Neural progenitor cell (in vitro differentiated cells): ENCODE measurements at regions not wholly inside any gene's neighbourhood (a gene's known extent, or its start where the extent isn't known, plus 50 kb on each side); places are given as distances from the start of the nearest gene placed in this dataset.

Source experiments
- DNase-seq: peaks from one replicate; pipeline ENCODE4 v3.0.0-alpha.2; 2016; ENCODE audit warnings: low spot score
- H2AFZ ChIP-seq: fragments of 200-600 bp; sonication (generic); replicated peaks from 2 replicates; pipeline ENCODE4 v1.6.1; 2016; ENCODE audit warnings: antibody characterized with exemption
- H3F3A ChIP-seq: fragments of 200-600 bp; sonication (generic); 2 replicates; pipeline ENCODE4 v1.6.1; 2016; ENCODE audit warnings: antibody characterized with exemption, low read depth
- H3K27ac ChIP-seq: fragments of 200-600 bp; sonication (generic); 2 replicates; pipeline ENCODE4 v1.5.1; 2016; ENCODE audit warnings: mild to moderate bottlenecking
- H3K27me3 ChIP-seq: fragments of 200-600 bp; sonication (generic); 2 replicates; pipeline ENCODE4 v1.6.1; 2016; ENCODE audit warnings: mild to moderate bottlenecking, moderate library complexity
- H3K36me3 ChIP-seq: fragments of 200-600 bp; sonication (generic); 2 replicates; pipeline ENCODE4 v1.5.1; 2016
- H3K4me1 ChIP-seq: fragments of 200-600 bp; sonication (generic); 2 replicates; pipeline ENCODE4 v1.6.1; 2016; ENCODE audit warnings: mixed run types
- H3K4me2 ChIP-seq: fragments of 200-600 bp; sonication (generic); 2 replicates; pipeline ENCODE4 v1.6.1; 2016
- H3K4me3 ChIP-seq: fragments of 200-600 bp; sonication (generic); 2 replicates; pipeline ENCODE4 v1.5.1; 2016
- H3K79me2 ChIP-seq: fragments of 200-600 bp; sonication (generic); 2 replicates; pipeline ENCODE4 v1.6.1; 2016; ENCODE audit warnings: low read depth
- H3K9ac ChIP-seq: fragments of 200-600 bp; sonication (generic); 2 replicates; pipeline ENCODE4 v1.6.1; 2016
- H3K9me3 ChIP-seq: fragments of 200-600 bp; sonication (generic); 2 replicates; pipeline ENCODE4 v1.5.1; 2016; ENCODE audit warnings: low read depth
- H4K20me1 ChIP-seq: fragments of 200-600 bp; sonication (generic); 2 replicates; pipeline ENCODE4 v1.6.1; 2016; ENCODE audit warnings: low read depth
- H3K27ac Mint-ChIP-seq: 3 replicates; pipeline ENCODE4 v1.8.0; 2021; ENCODE audit warnings: mixed read lengths
- H3K27me3 Mint-ChIP-seq: 2 replicates; pipeline ENCODE4 v1.8.0; 2022; ENCODE audit warnings: low read depth, mild to moderate bottlenecking, inconsistent platforms, moderate library complexity, mixed read lengths; ENCODE audit not compliant: insufficient read depth
- H3K36me3 Mint-ChIP-seq: 3 replicates; pipeline ENCODE4 v1.8.0; 2021; ENCODE audit warnings: mixed read lengths
- H3K4me1 Mint-ChIP-seq: 3 replicates; pipeline ENCODE4 v1.8.0; 2021; ENCODE audit warnings: mixed read lengths
- H3K4me3 Mint-ChIP-seq: 3 replicates; pipeline ENCODE4 v1.8.0; 2021; ENCODE audit warnings: mild to moderate bottlenecking, moderate library complexity, mixed read lengths
- H3K9me3 Mint-ChIP-seq: 3 replicates; pipeline ENCODE4 v1.8.0; 2020; ENCODE audit warnings: mixed read lengths
- CTCF ChIP-seq: fragments of 200-600 bp; sonication (generic); IDR thresholded peaks from 2 replicates; pipeline ENCODE4 v1.5.1; 2017; ENCODE audit warnings: antibody characterized with exemption, mild to moderate bottlenecking
- EZH2 ChIP-seq: fragments of 200-600 bp; sonication (generic); IDR thresholded peaks from 2 replicates; pipeline ENCODE4 v1.6.1; 2017; ENCODE audit warnings: antibody characterized with exemption, mild to moderate bottlenecking, moderate library complexity
- EZH2phosphoT487 ChIP-seq: fragments of 200-600 bp; sonication (generic); IDR thresholded peaks from 2 replicates; pipeline ENCODE4 v1.6.1; 2017; ENCODE audit warnings: antibody characterized with exemption

DNA sequence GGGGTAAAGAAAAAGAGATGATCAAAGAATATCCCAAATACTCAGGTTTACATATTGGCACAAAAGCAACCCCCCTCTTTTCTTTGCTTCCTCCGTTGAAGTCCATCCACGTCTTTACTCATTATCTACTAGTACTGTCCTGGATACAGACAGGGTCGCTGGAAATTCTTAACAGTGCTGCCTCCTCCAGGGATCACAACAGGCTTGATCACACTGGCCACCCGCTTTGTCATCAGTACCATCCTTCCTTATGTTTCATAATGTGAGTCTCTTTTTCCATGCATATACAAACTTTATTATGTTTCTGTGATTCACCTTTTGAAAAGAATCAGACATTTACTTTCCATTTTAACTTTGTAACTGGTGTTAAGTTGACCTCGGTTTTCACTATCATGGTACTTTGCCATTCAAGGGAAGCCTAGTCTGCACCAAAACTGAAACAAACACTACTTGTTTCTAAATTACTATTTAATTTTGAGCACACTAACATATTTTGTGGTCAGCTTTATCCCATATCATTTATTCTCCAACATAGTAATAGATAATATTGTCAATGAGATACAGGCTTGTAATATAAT is 387.5 kb upstream of the PPP1R2C start:
- no peak for TF ChIP-seq EZH2phosphoT487
- no peak for TF ChIP-seq CTCF
- TF ChIP-seq EZH2, result no peak
- H3K27ac Mint-ChIP-seq, result no peak overlapping the region
- no peaks in the 10 kb centered on the region for H3K27me3 Mint-ChIP-seq

DNA sequence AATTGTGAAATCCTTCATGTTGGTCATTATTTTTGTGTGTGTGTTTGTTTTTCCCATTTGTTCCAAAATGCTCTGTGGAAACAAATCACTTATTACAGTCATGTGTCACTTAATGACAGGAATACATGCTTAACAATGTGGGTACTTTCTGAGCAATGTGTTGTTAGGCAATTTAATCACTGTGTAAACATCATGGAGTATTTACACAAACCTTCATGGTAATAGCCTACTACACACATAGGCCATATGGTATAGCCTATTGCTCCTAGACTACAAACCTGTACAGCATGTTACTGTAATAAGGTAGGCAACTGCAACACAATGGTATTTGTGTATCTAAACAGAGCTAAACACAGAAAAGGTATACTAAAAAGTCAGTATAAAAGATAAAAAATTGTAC is 388.9 kb upstream of the PPP1R2C start:
- no peaks in the 10 kb centered on the region for H3K4me1 ChIP-seq
- H3K9me3 ChIP-seq, result peaks cover 5% of the 10 kb centered on the region
- no peaks in the 10 kb centered on the region for H4K20me1 ChIP-seq
- Mint-ChIP-seq H3K9me3 (no peaks in the 10 kb centered on the region), H3K27ac (no peak overlapping the region), H3K4me3 (no peak overlapping the region), H3K27me3 (no peaks in the 10 kb centered on the region), H3K36me3 (no peaks in the 10 kb centered on the region), H3K4me1 (no peaks in the 10 kb centered on the region)
- TF ChIP-seq EZH2phosphoT487, result no peak
- TF ChIP-seq CTCF, result no peak
- no peak for TF ChIP-seq EZH2
- H3K9ac ChIP-seq, result no peak overlapping the region
- no peak for DNase-seq
- no peak overlapping the region for H2AFZ ChIP-seq
- H3K27me3 ChIP-seq, result no peaks in the 10 kb centered on the region
- H3K36me3 ChIP-seq, result no peaks in the 10 kb centered on the region
- no peak overlapping the region for H3K4me2 ChIP-seq
- H3K27ac ChIP-seq, result no peak overlapping the region
- H3K4me3 ChIP-seq, result no peak overlapping the region
- H3F3A ChIP-seq, result no peaks in the 10 kb centered on the region
- no peaks in the 10 kb centered on the region for H3K79me2 ChIP-seq

More for the DNA sequence above, 387.5 kb upstream of the PPP1R2C start:
- Histone ChIP-seq H3K9me3 (peaks cover 5% of the 10 kb centered on the region), H3K4me3 (no peak overlapping the region), H3K27me3 (no peaks in the 10 kb centered on the region), H4K20me1 (no peaks in the 10 kb centered on the region), H3K9ac (no peak overlapping the region), H3K4me2 (no peak overlapping the region), H3K4me1 (no peaks in the 10 kb centered on the region), H3F3A (no peaks in the 10 kb centered on the region), H3K27ac (no peak overlapping the region), H3K36me3 (no peaks in the 10 kb centered on the region), H2AFZ (no peak overlapping the region), H3K79me2 (no peaks in the 10 kb centered on the region)
- Mint-ChIP-seq H3K9me3 (no peaks in the 10 kb centered on the region), H3K4me3 (no peak overlapping the region), H3K36me3 (no peaks in the 10 kb centered on the region), H3K4me1 (no peaks in the 10 kb centered on the region)
- DNase-seq, result no peak

GRCh38 chrX:43175434-43175833 is 397.5 kb upstream of the PPP1R2C start:
- H3K27ac Mint-ChIP-seq, result no peak overlapping the region

More at GRCh38 chrX:43175434-43175833, 397.5 kb upstream of the PPP1R2C start:
- H3K4me1 ChIP-seq, result no peaks in the 10 kb centered on the region
- H4K20me1 ChIP-seq, result no peaks in the 10 kb centered on the region
- no peak overlapping the region for H3K9ac ChIP-seq
- H2AFZ ChIP-seq, result no peak overlapping the region
- no peaks in the 10 kb centered on the region for H3F3A ChIP-seq
- H3K27ac ChIP-seq, result no peak overlapping the region
- no peaks in the 10 kb centered on the region for H3K36me3 ChIP-seq
- H3K27me3 ChIP-seq, result no peaks in the 10 kb centered on the region
- H3K79me2 ChIP-seq, result no peaks in the 10 kb centered on the region
- Mint-ChIP-seq H3K4me1 (no peaks in the 10 kb centered on the region), H3K27me3 (no peaks in the 10 kb centered on the region), H3K4me3 (no peak overlapping the region), H3K9me3 (peaks cover 5% of the 10 kb centered on the region), H3K36me3 (no peaks in the 10 kb centered on the region)
- TF ChIP-seq EZH2 (no peak), CTCF (no peak)
- H3K9me3 ChIP-seq, result no peaks in the 10 kb centered on the region
- no peak overlapping the region for H3K4me2 ChIP-seq
- no peak overlapping the region for H3K4me3 ChIP-seq
- DNase-seq, result no peak
